ENCODE measurements at regions not wholly inside any gene's neighbourhood (a gene's known extent, or its start where the extent isn't known, plus 50 kb on each side); places are given as distances from the start of the nearest gene placed in this dataset.

- TF ChIP-seq CTCF (IDR thresholded peaks at IDR 0.05; ENCODE audit: borderline replicate concordance) = no peak
- Histone ChIP-seq H3K9me3 (replicated peaks) (no peaks in the 10 kb centered on the region), H3K27ac (replicated peaks) (no peak overlapping the region), H3K4me1 (no peaks in the 10 kb centered on the region), H3K27me3 (ENCODE audit: low read depth) (no peaks in the 10 kb centered on the region), H3K36me3 (no peaks in the 10 kb centered on the region), H3K4me3 (no peak overlapping the region)
- intact Hi-C loops (cut with micrococcal nuclease) = no loop called here
- no peak for DNase-seq
These were observed 741.4 kb downstream of the HACE1 start for GRCh38 chr6:104118274-104118673.

GRCh38 chr6:104109806-104110205 is 749.9 kb downstream of the HACE1 start:
- intact Hi-C loops (cut with micrococcal nuclease) = no loop called here
- no peak for DNase-seq
- Histone ChIP-seq H3K36me3 (no peaks in the 10 kb centered on the region), H3K27me3 (ENCODE audit: low read depth) (no peaks in the 10 kb centered on the region), H3K4me1 (no peaks in the 10 kb centered on the region), H3K27ac (replicated peaks) (no peak overlapping the region), H3K9me3 (replicated peaks) (no peaks in the 10 kb centered on the region), H3K4me3 (no peak overlapping the region)
- no peak for TF ChIP-seq CTCF (IDR thresholded peaks at IDR 0.05; ENCODE audit: borderline replicate concordance)

- intact Hi-C loops (cut with micrococcal nuclease) = no loop called here
- H3K27me3 ChIP-seq (ENCODE audit: low read depth) = no peaks in the 10 kb centered on the region
- no peaks in the 10 kb centered on the region for H3K36me3 ChIP-seq
- no peak for TF ChIP-seq CTCF (IDR thresholded peaks at IDR 0.05; ENCODE audit: borderline replicate concordance)
- peaks cover 2% of the 10 kb centered on the region for H3K9me3 ChIP-seq (replicated peaks)
- H3K27ac ChIP-seq (replicated peaks) = no peak overlapping the region
- DNase-seq = no peak
- H3K4me3 ChIP-seq = no peak overlapping the region
- no peaks in the 10 kb centered on the region for H3K4me1 ChIP-seq
These were observed 751.1 kb downstream of the HACE1 start for GRCh38 chr6:104108634-104109033.

GRCh38 chr6:104095661-104096416 is 763.9 kb downstream of the HACE1 start:
- DNase-seq = no peak
- Histone ChIP-seq H3K36me3 (no peaks in the 10 kb centered on the region), H3K27ac (replicated peaks) (no peak overlapping the region), H3K27me3 (ENCODE audit: low read depth) (no peaks in the 10 kb centered on the region), H3K4me3 (no peak overlapping the region), H3K4me1 (no peaks in the 10 kb centered on the region), H3K9me3 (replicated peaks) (peaks cover 19% of the 10 kb centered on the region)
- no peak for TF ChIP-seq CTCF (IDR thresholded peaks at IDR 0.05; ENCODE audit: borderline replicate concordance)
- intact Hi-C loops (cut with micrococcal nuclease) = no loop called here

GRCh38 chr6:104087765-104088164 is 772.0 kb downstream of the HACE1 start:
- H3K4me1 ChIP-seq = no peaks in the 10 kb centered on the region
- no peaks in the 10 kb centered on the region for H3K27me3 ChIP-seq (ENCODE audit: low read depth)
- TF ChIP-seq CTCF (IDR thresholded peaks at IDR 0.05; ENCODE audit: borderline replicate concordance) = no peak
- no peak overlapping the region for H3K4me3 ChIP-seq
- H3K9me3 ChIP-seq (replicated peaks) = peaks cover 29% of the 10 kb centered on the region
- intact Hi-C loops (cut with micrococcal nuclease) = no loop called here
- no peaks in the 10 kb centered on the region for H3K36me3 ChIP-seq
- DNase-seq = no peak
- H3K27ac ChIP-seq (replicated peaks) = no peak overlapping the region

All from left ventricle myocardium inferior (tissue), 1 donor.